Gastrocnemius medialis (tissue), 4 donors: ENCODE measurements at regions not wholly inside any gene's neighbourhood (a gene's known extent, or its start where the extent isn't known, plus 50 kb on each side); places are given as distances from the start of the nearest gene placed in this dataset.

Source experiments
- ATAC-seq, 2 donors: fragments of 150-250 bp; one replicate each; pipeline ENCODE4 v1.9.1; 2016
- DNase-seq, 2 donors: peaks; one replicate each; pipeline ENCODE4 v3.0.0-alpha.2; 2019
- H3K27ac ChIP-seq, 4 donors: fragments of 200-600 bp; sonication (generic); 1 replicate in 1 of 4; 2 replicates in 3 of 4; pipeline ENCODE4 v1.5.1; 2016 to 2018; ENCODE audit warnings: mild to moderate bottlenecking in 2 of 4, moderate library complexity in 1 of 4
- H3K27me3 ChIP-seq, 3 donors: fragments of 200-600 bp; sonication (generic) in 2 of 3; 1 replicate in 1 of 3; 2 replicates in 2 of 3; pipeline versions ENCODE4 v1.5.1 to v1.6.0; 2016 to 2019; ENCODE audit warnings: mild to moderate bottlenecking in 1 of 3, moderate library complexity in 1 of 3
- H3K36me3 ChIP-seq, 2 donors: fragments of 200-600 bp; sonication (generic) in 1 of 2; one replicate each; pipeline ENCODE4 v1.5.1; 2017 to 2018
- H3K4me1 ChIP-seq, 2 donors: fragments of 200-600 bp; sonication (generic) in 1 of 2; one replicate each; pipeline ENCODE4 v1.5.1; 2016 to 2017; ENCODE audit warnings: mild to moderate bottlenecking in 2 of 2
- H3K4me3 ChIP-seq, 4 donors: fragments of 200-600 bp; sonication (generic) in 3 of 4; 1 replicate in 1 of 4; 2 replicates in 3 of 4; pipeline ENCODE4 v1.5.1; 2016 to 2019; ENCODE audit warnings: mild to moderate bottlenecking in 2 of 4
- H3K9me3 ChIP-seq, 3 donors: fragments of 200-600 bp; sonication (generic) in 2 of 3; 1 replicate in 1 of 3; 2 replicates in 2 of 3; pipeline ENCODE4 v1.5.1; 2016 to 2019
- CTCF ChIP-seq, 5 experiments: fragments of 450-650 bp in 3 of 5; fragments of 200-600 bp in 2 of 5; sonication (generic) in 2 of 5; IDR thresholded peaks in 4 of 5; conservative IDR thresholded peaks in 1 of 5; 1 replicate in 4 of 5; 2 replicates in 1 of 5; pipeline ENCODE4 v1.5.1; 2016 to 2019; ENCODE audit warnings: antibody characterized with exemption in 5 of 5, mild to moderate bottlenecking in 3 of 5, moderate library complexity in 3 of 5
- POLR2A ChIP-seq, 2 donors: fragments of 450-650 bp; IDR thresholded peaks; one replicate each; pipeline ENCODE4 v1.6.1; 2017; ENCODE audit warnings: antibody characterized with exemption in 2 of 2, mild to moderate bottlenecking in 2 of 2, moderate library complexity in 2 of 2
- in situ Hi-C, 4 donors: fragments of 200-750 bp; cut with MboI; loops; one replicate each; pipeline versions ENCODE4 v1.15.0 to v1.8.0; 2017; ENCODE audit warnings: low sequenced_read_pairs in 4 of 4
- intact Hi-C: fragments of 100-400 bp; cut with DNase I; formaldehyde crosslinking; loops from one replicate; pipeline ENCODE4 v1.15.1; 2023; ENCODE audit warnings: low total_unique reads

- Histone ChIP-seq H3K27me3 (no peaks in the 10 kb centered on the region), H3K4me1 (no peaks in the 10 kb centered on the region), H3K9me3 (no peaks in the 10 kb centered on the region), H3K27ac (no peak overlapping the region), H3K36me3 (no peaks in the 10 kb centered on the region), H3K4me3 (no peak overlapping the region)
- in situ Hi-C loops (no loop called here), intact Hi-C loops (no loop called here)
- no peak for TF ChIP-seq CTCF (IDR thresholded peaks at IDR 0.05 in 4 of 5, conservative IDR thresholded peaks at IDR 0.05 in 1 of 5)
- TF ChIP-seq POLR2A (IDR thresholded peaks at IDR 0.05), result no peak
- DNase-seq (no peak), ATAC-seq (no peak)
These were observed 100.0 kb upstream of the NEDD9 start for GRCh38 chr6:11332463-11332862.

DNA sequence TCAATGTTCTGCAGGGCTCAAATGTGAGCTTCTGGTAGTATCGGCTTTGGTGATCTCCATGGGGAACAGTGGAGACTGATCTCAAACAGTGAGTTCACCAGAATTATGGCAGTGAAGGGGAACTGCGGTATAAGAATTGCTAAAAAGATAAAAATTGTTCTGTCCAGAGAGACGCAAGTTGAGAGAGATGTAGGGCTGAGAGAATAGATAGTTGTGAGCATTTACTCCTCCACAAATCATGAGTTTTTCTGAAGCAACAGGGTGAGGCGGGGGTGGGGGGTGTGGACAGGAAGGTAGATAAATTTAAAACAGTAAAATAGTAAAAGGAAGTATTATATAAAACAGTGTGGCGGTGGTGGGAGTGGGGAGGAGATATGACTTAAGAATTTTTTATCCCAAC, 98.6 kb upstream of the NEDD9 start:
- Histone ChIP-seq H3K27me3 (no peaks in the 10 kb centered on the region), H3K36me3 (no peaks in the 10 kb centered on the region), H3K9me3 (no peaks in the 10 kb centered on the region), H3K4me1 (no peaks in the 10 kb centered on the region), H3K27ac (no peak overlapping the region), H3K4me3 (no peak overlapping the region)
- intact Hi-C loops, result no loop called here
- DNase-seq (no peak), ATAC-seq (no peak)
- no peak for TF ChIP-seq POLR2A (IDR thresholded peaks at IDR 0.05)
- TF ChIP-seq CTCF (IDR thresholded peaks at IDR 0.05 in 4 of 5, conservative IDR thresholded peaks at IDR 0.05 in 1 of 5), result no peak
- in situ Hi-C loops, result no loop called here

DNA sequence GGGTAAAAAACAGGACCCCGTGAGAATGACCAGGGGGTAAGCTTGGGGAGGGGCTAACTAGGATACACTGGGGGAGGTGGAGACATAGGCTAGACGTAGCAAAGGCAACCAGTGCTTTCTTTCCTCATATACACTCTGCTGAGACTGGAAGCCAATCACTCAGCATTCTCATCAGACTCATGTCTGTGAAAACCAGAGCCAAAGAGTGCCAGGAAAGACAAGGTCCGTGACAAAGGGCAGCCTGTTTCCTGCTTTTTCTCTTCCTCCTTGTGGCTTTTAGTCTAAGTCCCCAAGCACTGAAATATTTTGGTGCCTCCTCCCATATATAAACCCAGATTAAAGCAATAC, 97.9 kb upstream of the NEDD9 start:
- Histone ChIP-seq H3K9me3 (no peaks in the 10 kb centered on the region), H3K36me3 (no peaks in the 10 kb centered on the region), H3K4me1 (no peaks in the 10 kb centered on the region), H3K4me3 (no peak overlapping the region), H3K27ac (no peak overlapping the region), H3K27me3 (no peaks in the 10 kb centered on the region)
- intact Hi-C loops, result no loop called here
- no peak for ATAC-seq
- in situ Hi-C loops, result no loop called here
- no peak for TF ChIP-seq POLR2A (IDR thresholded peaks at IDR 0.05)
- no peak for TF ChIP-seq CTCF (IDR thresholded peaks at IDR 0.05 in 4 of 5, conservative IDR thresholded peaks at IDR 0.05 in 1 of 5)
- DNase-seq, result no peak

GRCh38 chr6:11329726-11330412, 97.4 kb upstream of the NEDD9 start:
- TF ChIP-seq CTCF (IDR thresholded peaks at IDR 0.05 in 4 of 5, conservative IDR thresholded peaks at IDR 0.05 in 1 of 5) (no peak), POLR2A (IDR thresholded peaks at IDR 0.05) (no peak)
- Histone ChIP-seq H3K9me3 (no peaks in the 10 kb centered on the region), H3K27ac (no peak overlapping the region), H3K4me1 (no peaks in the 10 kb centered on the region), H3K27me3 (no peaks in the 10 kb centered on the region), H3K36me3 (no peaks in the 10 kb centered on the region), H3K4me3 (no peak overlapping the region)
- DNase-seq (no peak), ATAC-seq (no peak)
- in situ Hi-C loops (no loop called here), intact Hi-C loops (no loop called here)
